OCI-LY1 (cell line): ENCODE measurements at regions not wholly inside any gene's neighbourhood (a gene's known extent, or its start where the extent isn't known, plus 50 kb on each side); places are given as distances from the start of the nearest gene placed in this dataset.

ENCODE experiments used
- EZH2 ChIP-seq: fragments of 200-600 bp; sonication (generic), shearing (Covaris generic); IDR thresholded peaks from 2 replicates; pipeline ENCODE4 v1.8.0; 2017; ENCODE audit warnings: borderline replicate concordance, mixed run types, mild to moderate bottlenecking, antibody characterized with exemption, low read length, moderate library complexity, mixed read lengths
- TF ChIP-seq, protein P1 (sequence below): fragments of 200-600 bp; sonication (generic), shearing (Covaris generic); IDR thresholded peaks from 2 replicates; pipeline ENCODE4 v1.5.1; 2017; ENCODE audit warnings: mild to moderate bottlenecking, antibody characterized with exemption, low read length, moderate library complexity, mixed read lengths

- TF ChIP-seq, protein P1, sequence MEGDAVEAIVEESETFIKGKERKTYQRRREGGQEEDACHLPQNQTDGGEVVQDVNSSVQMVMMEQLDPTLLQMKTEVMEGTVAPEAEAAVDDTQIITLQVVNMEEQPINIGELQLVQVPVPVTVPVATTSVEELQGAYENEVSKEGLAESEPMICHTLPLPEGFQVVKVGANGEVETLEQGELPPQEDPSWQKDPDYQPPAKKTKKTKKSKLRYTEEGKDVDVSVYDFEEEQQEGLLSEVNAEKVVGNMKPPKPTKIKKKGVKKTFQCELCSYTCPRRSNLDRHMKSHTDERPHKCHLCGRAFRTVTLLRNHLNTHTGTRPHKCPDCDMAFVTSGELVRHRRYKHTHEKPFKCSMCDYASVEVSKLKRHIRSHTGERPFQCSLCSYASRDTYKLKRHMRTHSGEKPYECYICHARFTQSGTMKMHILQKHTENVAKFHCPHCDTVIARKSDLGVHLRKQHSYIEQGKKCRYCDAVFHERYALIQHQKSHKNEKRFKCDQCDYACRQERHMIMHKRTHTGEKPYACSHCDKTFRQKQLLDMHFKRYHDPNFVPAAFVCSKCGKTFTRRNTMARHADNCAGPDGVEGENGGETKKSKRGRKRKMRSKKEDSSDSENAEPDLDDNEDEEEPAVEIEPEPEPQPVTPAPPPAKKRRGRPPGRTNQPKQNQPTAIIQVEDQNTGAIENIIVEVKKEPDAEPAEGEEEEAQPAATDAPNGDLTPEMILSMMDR: no peak
- no peak for TF ChIP-seq EZH2
These were observed 185.3 kb downstream of the BRD1 start for GRCh38 chr22:49642331-49642730.
